Ovary (tissue), 3 donors: ENCODE measurements at regions not wholly inside any gene's neighbourhood (a gene's known extent, or its start where the extent isn't known, plus 50 kb on each side); places are given as distances from the start of the nearest gene placed in this dataset.
"Not testable (repeated sequence)": the region's sequence is repeated elsewhere in the genome, so short reads cannot be mapped to it uniquely, and the experiment has no call there.

Experiments used
- CTCF ChIP-seq, 3 donors: fragments of 450-650 bp in 2 of 3; fragments of 200-600 bp in 1 of 3; IDR thresholded peaks; one replicate each; pipeline versions ENCODE4 v1.5.1 to v1.8.0; 2016 to 2022; ENCODE audit warnings: antibody characterized with exemption in 3 of 3, mild to moderate bottlenecking in 1 of 3
- POLR2A ChIP-seq: fragments of 450-650 bp; IDR thresholded peaks from one replicate; pipeline ENCODE4 v1.6.1; 2017; ENCODE audit warnings: antibody characterized with exemption, mild to moderate bottlenecking, moderate library complexity
- donor health status: DM: no; HTN: no; CAD: no.

- TF ChIP-seq CTCF (IDR thresholded peaks at IDR 0.05); POLR2A: not testable (repeated sequence)
These were observed 72.6 kb upstream of the SLC24A4 start for GRCh38 chr14:92250366-92250765.
